ENCODE measurements at regions not wholly inside any gene's neighbourhood (a gene's known extent, or its start where the extent isn't known, plus 50 kb on each side); places are given as distances from the start of the nearest gene placed in this dataset.

- H3K9ac ChIP-seq (ENCODE audit: insufficient read depth in 1 of 2, low read depth in 2 of 2, low read length in 2 of 2), result no peak overlapping the region
- no peak for ATAC-seq
- H3K79me2 ChIP-seq (ENCODE audit: control insufficient read depth, insufficient read depth, low read length), result no peaks in the 10 kb centered on the region
- no peak for DNase-seq (ENCODE audit: extremely low read depth in 1 of 4, low spot score in 3 of 4)
- CTCF ChIA-PET (ENCODE audit: low intra/inter-chr PET ratio), result no interaction called here
- H3K9me1 ChIP-seq (ENCODE audit: control insufficient read depth, insufficient read depth, low read length), result no peaks in the 10 kb centered on the region
- no peak overlapping the region for H3K4me3 ChIP-seq
- WGBS (ENCODE audit: insufficient coverage, low coverage, missing lambda C conversion rate), result 0% methylated on average over 9 of the region's 10 CpGs
- POLR2A ChIA-PET, result interaction anchor here (0.7 kb wide), 1 partner anchor 272 kb away, joined by 3 read pairs; no protein-coding TSS in a partner anchor
- TF ChIP-seq TCF15 (CRISPR knock-in tag; IDR thresholded peaks at IDR 0.05), result no peak
- TF ChIP-seq ZNF175 (CRISPR knock-in tag; IDR thresholded peaks at IDR 0.05; ENCODE audit: low read depth), result no peak
- TF ChIP-seq TEAD2 (tag; IDR thresholded peaks at IDR 0.05), result no peak
- TF ChIP-seq PRDM10 (IDR thresholded peaks at IDR 0.05; ENCODE audit: partially characterized antibody), result no peak
- TF ChIP-seq SPI1 (IDR thresholded peaks at IDR 0.05; ENCODE audit: borderline replicate concordance, low read depth, low read length), result no peak
- TF ChIP-seq GABPA (tag; conservative IDR thresholded peaks at IDR 0.05; ENCODE audit: low read depth), result no peak
- TF ChIP-seq ATF7 (IDR thresholded peaks at IDR 0.05), result no peak
- no peak for FAIRE-seq
- no peaks in the 10 kb centered on the region for H3K4me1 ChIP-seq (replicated peaks in 1 of 2; ENCODE audit: control insufficient read depth in 2 of 2, insufficient read depth in 2 of 2, low read length in 2 of 2)
- intact Hi-C loops (cut with micrococcal nuclease) (no loop called here), in situ Hi-C loops (cut with MboI) (no loop called here)
- peaks cover 13 to 57% of the 10 kb centered on the region in 2 experiments for H3K27me3 ChIP-seq (ENCODE audit: control insufficient read depth in 2 of 2, insufficient read depth in 2 of 2, low read length in 2 of 2)
- no peak overlapping the region for H3K27ac ChIP-seq (ENCODE audit: extremely low read depth, low read depth, low read length)
- no peaks in the 10 kb centered on the region for H3K36me3 ChIP-seq (ENCODE audit: control insufficient read depth, insufficient read depth, low read length)
- BruUV-seq (replicated peaks), result no TSS peak
- H3K9me3 ChIP-seq (replicated peaks; ENCODE audit: control insufficient read depth, insufficient read depth, low read depth, low read length), result no peaks in the 10 kb centered on the region
- H4K20me1 ChIP-seq (replicated peaks; ENCODE audit: control insufficient read depth, insufficient read depth, low read length), result no peaks in the 10 kb centered on the region
- H2AFZ ChIP-seq (ENCODE audit: low read depth, low read length), result no peak overlapping the region
- H3K4me2 ChIP-seq (ENCODE audit: insufficient read depth, low read length), result no peak overlapping the region
Observed at GRCh38 chr2:2874341-2874740, 503.3 kb downstream of the EIPR1 start.

Measured in K562 (cell line).